GM04504 (cell line): ENCODE measurements at regions not wholly inside any gene's neighbourhood (a gene's known extent, or its start where the extent isn't known, plus 50 kb on each side); places are given as distances from the start of the nearest gene placed in this dataset.

Experiments
- DNase-seq: peaks from one replicate; pipeline ENCODE4 v3.0.0-alpha.2; 2012; ENCODE audit warnings: low read depth

DNA sequence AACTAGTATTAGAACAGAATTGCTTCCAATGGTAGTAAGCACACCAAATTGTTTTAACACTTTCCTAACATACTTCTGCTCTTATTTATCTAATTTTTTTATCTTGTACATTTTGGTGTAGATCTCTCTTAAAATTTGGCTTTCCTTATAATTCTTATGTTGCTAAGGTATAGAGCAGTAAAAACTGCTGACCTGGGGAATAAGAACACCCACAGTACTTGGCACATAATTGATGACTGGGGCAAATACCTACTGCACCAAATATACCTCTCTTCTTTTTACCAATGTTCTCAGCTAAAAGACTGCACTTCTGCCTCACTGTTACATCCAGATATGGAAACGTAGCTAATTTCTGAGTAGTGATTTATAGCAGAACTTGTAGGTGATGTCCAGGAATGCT is 642.2 kb downstream of the LIG4 start:
- no peak for DNase-seq

DNA sequence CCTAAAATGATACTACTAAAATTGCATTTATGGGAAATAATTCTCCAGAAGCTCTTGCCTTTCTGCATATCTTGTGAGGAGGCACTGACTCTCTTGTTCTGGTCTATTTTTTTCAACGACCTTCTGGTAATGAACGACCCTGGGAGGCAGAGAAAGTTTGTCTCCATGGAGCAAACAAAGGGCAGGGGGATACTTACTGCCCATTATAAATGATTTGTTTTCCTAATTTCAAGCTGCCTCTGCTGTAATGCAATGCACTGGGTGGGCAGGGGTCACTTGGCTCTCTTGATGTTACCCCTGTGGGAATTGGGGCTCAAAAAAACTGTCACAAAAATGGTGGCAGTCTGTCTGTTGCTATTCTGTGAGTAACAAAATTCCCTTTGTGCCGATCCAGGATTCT is 643.2 kb downstream of the LIG4 start:
- no peak for DNase-seq

- no peak for DNase-seq
These were observed 647.2 kb downstream of the LIG4 start for GRCh38 chr13:107568181-107568580.

DNA sequence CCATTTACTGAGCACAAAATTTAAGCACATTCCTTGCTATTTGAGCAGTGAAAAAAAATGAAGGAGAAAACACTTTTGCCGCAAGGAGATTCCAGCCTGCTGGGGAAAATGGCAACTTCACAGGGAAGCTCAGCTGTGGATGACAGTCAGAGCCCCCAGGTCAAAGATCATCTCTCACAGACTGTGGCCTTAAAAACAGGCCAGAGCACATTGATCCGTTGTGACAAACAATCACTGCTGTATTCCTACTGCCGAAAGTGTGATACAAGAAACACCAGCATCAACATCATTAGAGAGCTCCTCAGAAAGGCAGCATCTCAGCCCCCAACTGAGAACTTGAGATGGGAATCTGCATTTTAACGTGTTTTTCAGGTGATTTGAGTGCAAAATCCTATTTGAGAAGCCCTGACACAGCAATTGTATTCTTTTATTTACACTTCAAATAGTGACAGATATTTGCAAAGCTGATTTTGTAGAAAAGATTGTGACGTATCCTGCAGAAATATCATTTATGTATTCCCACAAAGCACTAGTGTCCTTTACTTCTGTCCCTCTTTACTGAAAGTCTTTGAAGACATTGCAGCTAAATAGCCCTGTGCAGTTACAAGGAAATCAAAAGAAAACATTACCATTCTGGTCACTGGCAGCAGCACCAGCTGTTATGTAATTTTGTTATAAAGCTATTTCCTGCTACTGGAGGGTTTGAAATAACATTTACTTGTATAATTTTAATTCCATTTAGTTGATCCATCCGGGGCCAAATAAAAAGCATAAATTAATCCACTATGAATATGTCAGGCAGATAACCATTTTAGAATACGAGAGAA is 652.0 kb downstream of the LIG4 start:
- DNase-seq, result no peak

DNA sequence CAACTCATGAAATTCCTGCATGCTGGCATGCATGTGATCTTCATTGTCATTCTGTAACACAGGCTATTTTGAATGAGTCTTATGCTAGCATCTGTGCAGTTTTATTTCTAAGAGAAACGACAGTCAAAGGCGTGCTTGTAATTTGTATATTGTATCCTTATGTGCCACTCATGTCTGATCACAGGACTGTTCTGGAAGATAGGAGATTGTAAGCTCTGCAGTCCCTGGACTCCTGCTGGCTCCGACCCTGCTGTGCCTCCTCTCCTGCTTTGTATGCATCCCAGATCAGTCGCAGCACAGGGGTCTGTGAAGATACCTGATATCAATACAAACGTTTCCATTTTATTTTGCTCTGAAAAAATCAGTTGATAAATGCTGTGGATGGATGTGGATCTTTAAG is 653.1 kb downstream of the LIG4 start:
- no peak for DNase-seq

- no peak for DNase-seq
These were observed 660.9 kb downstream of the LIG4 start for GRCh38 chr13:107554460-107554859.

- no peak for DNase-seq
These were observed 661.5 kb downstream of the LIG4 start for GRCh38 chr13:107553838-107554237.

DNA sequence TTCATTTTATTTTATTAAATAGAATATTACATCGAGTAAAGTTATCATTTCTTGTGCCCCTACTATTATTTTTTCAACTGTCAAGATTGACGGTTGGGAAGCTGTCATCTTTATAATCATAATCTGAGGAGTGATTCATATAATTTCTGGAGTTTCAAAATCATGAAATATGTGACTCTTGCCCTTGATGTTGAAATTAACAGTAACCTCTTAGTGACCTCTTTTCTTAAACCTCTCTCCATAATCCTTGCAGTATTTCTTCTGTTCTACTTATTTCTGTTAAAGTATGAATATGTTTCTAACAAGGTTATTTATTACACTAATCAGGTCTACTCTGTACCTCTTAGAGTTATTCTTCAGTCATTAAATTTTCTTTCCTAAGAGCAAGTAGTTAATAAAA is 663.8 kb downstream of the LIG4 start:
- DNase-seq, result no peak

GRCh38 chr13:107548338-107548737 is 667.0 kb downstream of the LIG4 start:
- no peak for DNase-seq

DNA sequence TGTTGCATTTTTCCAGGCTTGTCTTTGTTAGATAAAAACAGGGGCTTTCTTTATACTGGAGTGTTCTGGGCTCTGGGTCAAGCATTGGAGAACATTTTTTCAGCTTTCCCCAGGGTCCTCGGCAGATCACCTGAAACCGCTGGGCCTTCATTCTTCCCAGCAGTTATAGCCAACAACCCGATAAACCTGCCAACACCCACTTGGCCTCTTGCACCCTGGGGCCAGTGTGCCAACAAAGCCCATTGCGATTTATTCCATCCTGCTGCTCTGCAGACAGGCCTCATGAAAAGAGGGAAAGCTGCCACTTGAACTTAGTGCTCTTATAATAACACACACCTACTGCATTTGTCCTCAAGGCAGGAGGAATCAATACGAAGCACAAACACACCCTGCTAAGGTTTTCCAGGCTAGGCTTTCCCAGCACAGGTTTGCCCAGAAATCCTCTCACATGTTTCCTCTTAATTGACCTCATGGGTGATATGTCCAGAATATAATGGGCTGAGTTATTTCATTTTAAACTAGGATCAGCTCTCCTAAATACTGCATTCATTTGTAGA is 669.3 kb downstream of the LIG4 start:
- DNase-seq, result no peak

DNA sequence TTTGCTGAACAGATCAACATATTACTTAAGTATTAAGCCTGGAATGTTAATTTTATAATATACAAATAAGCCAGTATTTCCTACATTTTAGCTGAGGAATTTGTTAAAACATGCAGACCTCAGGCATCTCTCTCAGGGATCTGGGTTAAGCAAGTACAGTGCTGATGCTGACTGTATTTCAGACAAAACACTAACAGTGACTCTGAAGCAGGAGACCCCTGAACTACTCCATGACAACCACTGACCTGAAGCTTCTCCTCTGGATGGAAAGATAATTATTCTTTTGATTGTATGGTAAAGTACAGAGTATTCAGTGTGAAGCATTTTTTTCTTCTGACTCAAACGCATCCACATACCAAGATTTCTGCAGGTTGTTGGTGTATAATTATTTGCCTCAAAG is 680.8 kb downstream of the LIG4 start:
- DNase-seq, result no peak

DNA sequence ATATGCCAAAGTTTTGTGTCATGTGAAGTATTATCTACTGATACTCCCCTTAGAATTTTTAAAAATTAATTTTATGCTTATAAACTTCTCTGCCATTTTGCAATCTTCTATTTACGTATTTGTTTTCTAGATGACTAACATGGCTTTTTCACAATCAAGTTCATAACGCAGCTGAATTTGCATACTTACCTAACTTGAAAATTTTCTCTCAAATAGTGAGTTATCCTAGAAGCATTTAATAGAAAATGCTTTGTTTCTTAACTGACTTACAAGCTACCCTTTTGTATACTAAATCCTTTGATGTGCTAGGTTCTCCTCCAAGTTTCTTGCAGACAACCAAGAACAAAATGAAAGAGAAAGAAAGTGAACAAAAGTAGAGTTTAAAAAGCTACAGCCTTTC is 683.5 kb downstream of the LIG4 start:
- no peak for DNase-seq

- no peak for DNase-seq
These were observed 684.2 kb downstream of the LIG4 start for GRCh38 chr13:107531180-107531579.

DNA sequence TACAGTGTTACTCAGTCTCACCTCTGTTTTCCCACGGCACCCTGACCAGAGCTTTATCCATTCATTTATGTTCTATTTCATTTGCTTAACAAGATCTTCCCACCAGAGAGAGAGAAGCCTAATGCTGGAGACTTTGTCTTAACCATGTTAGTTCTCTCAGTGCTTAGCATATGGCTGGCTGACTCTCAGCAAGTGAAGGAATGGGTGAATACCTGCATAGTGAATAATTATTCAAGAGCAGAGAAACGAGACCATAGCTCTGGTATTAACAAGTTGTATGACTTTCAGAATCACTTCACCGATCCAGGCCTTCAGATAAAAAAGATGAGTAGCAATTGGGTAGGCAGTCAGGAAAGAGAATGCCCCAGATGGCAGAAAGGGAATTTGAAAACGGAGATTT is 686.3 kb downstream of the LIG4 start:
- no peak for DNase-seq

DNA sequence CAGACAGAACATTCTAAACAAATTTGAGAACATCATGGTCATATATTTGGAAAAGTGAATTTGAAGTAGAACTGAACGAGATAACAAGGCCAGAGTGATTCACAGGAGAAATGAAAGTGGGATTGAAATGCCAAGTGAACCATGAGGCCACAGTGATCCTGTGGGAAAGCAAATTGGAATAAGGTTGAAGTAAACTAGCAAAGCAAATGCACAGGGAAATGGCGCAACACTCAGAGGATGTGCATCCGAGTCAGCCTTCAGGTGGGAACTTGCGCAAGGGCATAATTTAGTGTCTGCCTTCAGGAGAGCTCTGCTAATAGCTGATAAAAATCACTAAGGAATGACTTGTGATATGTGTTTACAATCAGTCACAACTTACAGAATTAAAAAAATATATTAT is 696.6 kb downstream of the LIG4 start:
- no peak for DNase-seq

- no peak for DNase-seq
These were observed 697.0 kb downstream of the LIG4 start for GRCh38 chr13:107518292-107518691.

DNA sequence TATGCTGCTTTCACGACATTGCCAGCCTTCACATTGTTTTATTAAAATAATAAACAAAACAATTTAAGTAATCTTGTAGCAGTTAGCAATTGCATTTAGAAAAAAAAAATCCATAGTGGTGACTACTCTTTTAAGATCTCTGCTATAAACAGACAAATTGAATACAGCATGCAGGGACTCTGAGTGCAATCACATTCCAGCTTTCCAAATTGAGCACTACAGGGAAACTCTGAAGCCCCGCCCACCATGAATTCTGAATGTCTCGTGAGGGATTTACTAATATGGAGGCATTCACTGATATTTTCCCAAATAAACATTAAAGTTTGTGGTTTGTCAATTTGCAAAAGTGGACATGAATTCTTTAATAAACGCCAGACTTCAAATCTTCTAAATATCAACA is 698.8 kb downstream of the LIG4 start:
- no peak for DNase-seq

DNA sequence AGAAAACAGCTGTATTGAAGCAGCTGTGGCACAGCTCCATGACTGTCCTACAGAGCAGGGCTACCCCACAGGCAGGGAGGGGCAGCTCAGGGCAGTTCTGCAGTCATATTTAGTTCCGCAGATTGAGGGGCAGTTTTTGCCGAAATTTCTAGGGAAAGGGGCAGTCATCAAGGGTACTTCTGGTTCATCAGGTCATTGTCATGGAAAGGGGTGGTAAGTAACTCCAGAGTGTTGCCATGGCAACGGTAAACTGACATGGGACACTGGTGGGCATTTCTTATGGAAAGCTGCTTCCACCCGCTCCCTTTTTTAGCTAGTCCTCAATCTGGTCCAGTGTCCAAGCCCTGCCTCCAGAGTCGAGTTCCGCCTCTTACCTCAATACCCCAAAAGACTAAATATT is 702.8 kb downstream of the LIG4 start:
- no peak for DNase-seq

GRCh38 chr13:107497661-107498060 is 717.7 kb downstream of the LIG4 start:
- DNase-seq, result no peak

GRCh38 chr13:107493266-107493665 is 722.1 kb downstream of the LIG4 start:
- no peak for DNase-seq

GRCh38 chr13:107482688-107483087 is 732.6 kb downstream of the LIG4 start:
- DNase-seq, result no peak

DNA sequence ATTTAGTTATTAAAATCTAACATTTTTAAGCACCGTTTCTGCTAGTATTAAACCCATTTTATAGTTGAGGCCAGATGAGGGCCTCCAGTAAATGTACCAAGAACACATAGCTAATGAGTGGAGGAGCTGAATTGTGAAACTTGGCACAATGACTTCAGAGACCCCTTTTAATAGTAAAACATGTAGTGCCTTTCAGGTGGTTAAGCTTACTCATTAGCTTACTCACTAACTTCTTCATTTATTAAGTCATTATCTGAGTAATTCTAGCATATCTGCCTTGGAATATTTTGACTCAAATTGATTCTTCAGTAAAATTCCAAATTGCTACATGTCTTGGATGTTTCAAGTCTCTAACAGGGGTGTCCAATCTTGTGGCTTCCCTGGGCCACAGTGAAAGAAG is 735.2 kb downstream of the LIG4 start:
- no peak for DNase-seq

DNA sequence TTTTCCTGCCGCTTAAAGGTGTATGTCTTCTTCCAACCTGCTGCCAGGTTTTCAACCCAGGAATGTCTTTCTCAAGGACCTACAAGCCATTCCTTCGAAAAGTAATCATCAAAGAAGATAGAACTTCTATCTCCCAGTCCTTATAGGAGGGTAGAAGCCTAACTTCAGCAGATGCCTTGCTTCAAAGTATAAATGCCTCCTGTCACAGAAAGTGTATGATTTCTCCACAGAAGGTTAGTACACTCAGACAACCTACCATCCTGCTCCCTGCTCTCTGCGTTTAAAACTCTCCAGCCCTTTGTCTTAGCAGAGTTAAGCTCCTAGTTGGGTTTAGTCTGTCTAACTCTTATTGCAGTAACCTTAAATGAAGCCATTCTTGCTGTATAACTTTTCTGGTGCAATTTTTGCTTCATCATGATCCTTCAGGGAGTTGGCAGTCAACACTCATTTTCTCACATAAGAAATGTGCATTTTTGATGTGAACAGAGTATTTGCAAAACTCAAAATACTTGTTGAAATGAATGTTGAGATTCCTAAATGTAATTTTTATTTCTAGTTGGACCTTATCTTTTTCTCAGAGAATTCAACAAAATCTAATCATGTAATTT is 737.5 kb downstream of the LIG4 start:
- DNase-seq, result no peak
